SK-N-SH (cell line): ENCODE measurements at regions not wholly inside any gene's neighbourhood (a gene's known extent, or its start where the extent isn't known, plus 50 kb on each side); places are given as distances from the start of the nearest gene placed in this dataset.

Experiments
- CTCF ChIA-PET: fragments of 300-600, 350-600 bp; formaldehyde crosslinking; extraction: SDS; loops from one replicate; lab custom pipeline; 2021; lab: Yijun Ruan, JAX
- POLR2A ChIA-PET: fragments of 350-600 bp; sonication (Branson Sonifier 250); formaldehyde crosslinking; extraction: SDS; loops from one replicate; lab custom pipeline; 2020; ENCODE audit warnings: antibody characterized with exemption, inconsistent platforms; lab: Yijun Ruan, JAX
- DNase-seq: peaks from one replicate; pipeline ENCODE4 v3.0.0; 2012
- H2AFZ ChIP-seq: fragments of 200-600 bp; sonication (generic); 2 replicates; pipeline ENCODE4 v1.8.1; 2016; ENCODE audit warnings: antibody characterized with exemption, mild to moderate bottlenecking, low read depth
- H3F3A ChIP-seq: fragments of 200-600 bp; sonication (generic); replicated peaks from 2 replicates; pipeline ENCODE3; 2016; ENCODE audit warnings: antibody characterized with exemption, mild to moderate bottlenecking; ENCODE audit not compliant: insufficient read depth
- H3K27ac ChIP-seq, 2 experiments: fragments of 200-500 bp in 1 of 2; fragments of 200-600 bp in 1 of 2; sonication (Bioruptor generic) in 1 of 2; sonication (generic), shearing (Covaris generic) in 1 of 2; 2 replicates each; pipeline versions ENCODE4 v1.5.1 to v1.6.1; 2014 to 2016; ENCODE audit warnings: low read depth in 2 of 2, inconsistent platforms in 1 of 2, low read length in 1 of 2, mild to moderate bottlenecking in 1 of 2, mixed read lengths in 1 of 2
- H3K27me3 ChIP-seq: fragments of 200-600 bp; sonication (generic), shearing (Covaris generic); 2 replicates; pipeline ENCODE4 v1.6.1; 2016; ENCODE audit warnings: mixed run types; ENCODE audit not compliant: insufficient read depth
- H3K36me3 ChIP-seq, 2 experiments: fragments of 200-500 bp in 1 of 2; fragments of 200-600 bp in 1 of 2; sonication (Bioruptor generic) in 1 of 2; sonication (generic) in 1 of 2; replicated peaks in 1 of 2; 2 replicates each; pipeline versions ENCODE3 to v1.5.1; 2014 to 2016; ENCODE audit warnings: low read length in 1 of 2, mild to moderate bottlenecking in 1 of 2; ENCODE audit not compliant: insufficient read depth in 2 of 2, control insufficient read depth in 1 of 2
- H3K4me1 ChIP-seq, 2 experiments: fragments of 200-500 bp in 1 of 2; fragments of 200-600 bp in 1 of 2; sonication (Bioruptor generic) in 1 of 2; sonication (generic), shearing (Covaris generic) in 1 of 2; 2 replicates each; pipeline versions ENCODE4 v1.5.1 to v1.6.1; 2014 to 2016; ENCODE audit warnings: low read depth in 1 of 2, low read length in 1 of 2, mixed run types in 1 of 2; ENCODE audit not compliant: insufficient read depth in 2 of 2, control insufficient read depth in 1 of 2
- H3K4me2 ChIP-seq: fragments of 200-600 bp; sonication (generic), shearing (Covaris generic); 2 replicates; pipeline ENCODE4 v1.6.1; 2017; ENCODE audit warnings: mixed run types
- H3K4me3 ChIP-seq, 2 experiments: fragments of 200-500 bp in 1 of 2; fragments of 200-600 bp in 1 of 2; sonication (Bioruptor generic) in 1 of 2; sonication (generic), shearing (Covaris generic) in 1 of 2; 2 replicates each; pipeline versions ENCODE4 v1.5.1 to v1.8.1; 2014 to 2016; ENCODE audit warnings: low read depth in 2 of 2, inconsistent platforms in 1 of 2, low read length in 1 of 2, mild to moderate bottlenecking in 1 of 2, mixed read lengths in 1 of 2, moderate library complexity in 1 of 2
- H3K79me2 ChIP-seq: fragments of 200-600 bp; sonication (generic); 2 replicates; pipeline ENCODE4 v1.8.1; 2017; ENCODE audit warnings: mild to moderate bottlenecking; ENCODE audit not compliant: insufficient read depth
- H3K9ac ChIP-seq: fragments of 200-600 bp; sonication (generic); 2 replicates; pipeline ENCODE4 v1.6.1; 2017; ENCODE audit warnings: mixed run types
- H3K9me2 ChIP-seq: fragments of 200-600 bp; sonication (generic); 2 replicates; pipeline ENCODE4 v1.6.1; 2017; ENCODE audit warnings: mixed run types
- H3K9me3 ChIP-seq: fragments of 200-600 bp; sonication (generic); 2 replicates; pipeline ENCODE4 v1.6.1; 2017; ENCODE audit warnings: mixed run types, mild to moderate bottlenecking, moderate library complexity
- H4K20me1 ChIP-seq: fragments of 200-600 bp; sonication (generic); 2 replicates; pipeline ENCODE4 v1.6.1; 2017; ENCODE audit warnings: mild to moderate bottlenecking, mixed run types; ENCODE audit not compliant: insufficient read depth
- CHD2 ChIP-seq: fragments of 150-350 bp; IDR thresholded peaks from 2 replicates; pipeline ENCODE4 v1.6.1; 2018; ENCODE audit warnings: low read length; ENCODE audit not compliant: partially characterized antibody
- CTCF ChIP-seq: fragments of 200-600 bp; sonication (generic); IDR thresholded peaks from 2 replicates; pipeline ENCODE4 v1.6.1; 2017; ENCODE audit warnings: antibody characterized with exemption, mild to moderate bottlenecking, moderate library complexity
- ELF1 ChIP-seq: IDR thresholded peaks from 2 replicates; pipeline ENCODE4 v1.4.0; 2012
- EZH2phosphoT487 ChIP-seq: fragments of 200-600 bp; sonication (generic); IDR thresholded peaks from 2 replicates; pipeline ENCODE4 v1.6.1; 2017; ENCODE audit warnings: low read depth, mixed run types, mild to moderate bottlenecking, antibody characterized with exemption, moderate library complexity, borderline replicate concordance
- FOSL2 ChIP-seq: IDR thresholded peaks from 2 replicates; pipeline ENCODE4 v1.4.0; 2012; ENCODE audit warnings: low read depth, mild to moderate bottlenecking, moderate library complexity, borderline replicate concordance
- FOXM1 ChIP-seq: IDR thresholded peaks from 2 replicates; pipeline ENCODE4 v1.4.0; 2012; ENCODE audit warnings: low read depth, mild to moderate bottlenecking
- GABPA ChIP-seq: IDR thresholded peaks from 2 replicates; pipeline ENCODE4 v1.4.0; 2012; ENCODE audit warnings: low read depth, mild to moderate bottlenecking
- IRF3 ChIP-seq: fragments of 150-350 bp; IDR thresholded peaks from 2 replicates; pipeline ENCODE4 v1.6.1; 2016; ENCODE audit warnings: mild to moderate bottlenecking, low read depth, low read length
- JUND ChIP-seq: IDR thresholded peaks from 2 replicates; pipeline ENCODE4 v1.4.0; 2012
- MXI1 ChIP-seq: IDR thresholded peaks from 2 replicates; pipeline ENCODE4 v1.6.1; 2012; ENCODE audit warnings: mild to moderate bottlenecking, low read depth, low read length, improper control_type of control experiment
- PBX3 ChIP-seq: IDR thresholded peaks from 2 replicates; pipeline ENCODE4; 2012
- RAD21 ChIP-seq: IDR thresholded peaks from 2 replicates; pipeline ENCODE4 v1.6.1; 2012; ENCODE audit warnings: mild to moderate bottlenecking, low read length
- RCOR1 ChIP-seq: fragments of 150-350 bp; IDR thresholded peaks from 2 replicates; pipeline ENCODE4 v1.6.1; 2017; ENCODE audit warnings: antibody characterized with exemption, low read length
- RFX5 ChIP-seq: IDR thresholded peaks from 2 replicates; pipeline ENCODE4 v1.6.1; 2012; ENCODE audit warnings: mild to moderate bottlenecking, improper control_type of control experiment, low read length
- RXRA ChIP-seq: IDR thresholded peaks from 2 replicates; pipeline ENCODE4 v1.4.0; 2012; ENCODE audit warnings: low read depth, mild to moderate bottlenecking, borderline replicate concordance
- SIN3A ChIP-seq: IDR thresholded peaks from 2 replicates; pipeline ENCODE4 v1.6.1; 2012; ENCODE audit warnings: low read depth, mild to moderate bottlenecking, low read length, moderate library complexity, borderline replicate concordance
- TCF12 ChIP-seq: IDR thresholded peaks from 2 replicates; pipeline ENCODE4 v1.4.0; 2012
- ZBTB33 ChIP-seq: IDR thresholded peaks from 2 replicates; pipeline ENCODE4 v1.4.0; 2012; ENCODE audit warnings: low read depth, borderline replicate concordance
- WGBS: methylation state at CpG from one replicate; pipeline ENCODE4 v1.1.6; 2017; ENCODE audit warnings: low lambda C conversion rate; 5-methylcytosine and 5-hydroxymethylcytosine counted together
- TF ChIP-seq, protein P1 (sequence below): IDR thresholded peaks from 2 replicates; pipeline ENCODE4 v1.4.0; 2012; ENCODE audit warnings: low read depth, borderline replicate concordance
- TF ChIP-seq, protein P2 (sequence below): IDR thresholded peaks from 2 replicates; pipeline ENCODE4 v1.4.0; 2012; ENCODE audit warnings: low read depth

- no peaks in the 10 kb centered on the region for H3F3A ChIP-seq
- no peak overlapping the region for H2AFZ ChIP-seq
- no peaks in the 10 kb centered on the region for H3K9me2 ChIP-seq
- 55% methylated on average over 4 of the region's 4 CpGs for WGBS
- no peak overlapping the region for H3K4me2 ChIP-seq
- H3K36me3 ChIP-seq: no peaks in the 10 kb centered on the region
- ChIA-PET CTCF (interaction anchor here (1.0 kb wide), 1 partner anchor 18 kb away, joined by 5 read pairs; no protein-coding TSS in a partner anchor), POLR2A (no interaction called here)
- TF ChIP-seq RCOR1 (no peak), ZBTB33 (no peak), CTCF (no peak), RAD21 (no peak), JUND (no peak), CHD2 (no peak), RFX5 (no peak), TCF12 (no peak), ELF1 (no peak), IRF3 (no peak), RXRA (no peak), FOXM1 (no peak), EZH2phosphoT487 (no peak), FOSL2 (no peak), SIN3A (no peak), PBX3 (no peak), MXI1 (no peak), GABPA (no peak)
- TF ChIP-seq, protein P1, sequence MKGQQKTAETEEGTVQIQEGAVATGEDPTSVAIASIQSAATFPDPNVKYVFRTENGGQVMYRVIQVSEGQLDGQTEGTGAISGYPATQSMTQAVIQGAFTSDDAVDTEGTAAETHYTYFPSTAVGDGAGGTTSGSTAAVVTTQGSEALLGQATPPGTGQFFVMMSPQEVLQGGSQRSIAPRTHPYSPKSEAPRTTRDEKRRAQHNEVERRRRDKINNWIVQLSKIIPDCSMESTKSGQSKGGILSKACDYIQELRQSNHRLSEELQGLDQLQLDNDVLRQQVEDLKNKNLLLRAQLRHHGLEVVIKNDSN: no peak
- TF ChIP-seq, protein P2, sequence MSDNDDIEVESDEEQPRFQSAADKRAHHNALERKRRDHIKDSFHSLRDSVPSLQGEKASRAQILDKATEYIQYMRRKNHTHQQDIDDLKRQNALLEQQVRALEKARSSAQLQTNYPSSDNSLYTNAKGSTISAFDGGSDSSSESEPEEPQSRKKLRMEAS: no peak
- H3K9me3 ChIP-seq: no peaks in the 10 kb centered on the region
- H3K79me2 ChIP-seq: no peaks in the 10 kb centered on the region
- no peaks in the 10 kb centered on the region for H4K20me1 ChIP-seq
- peaks cover 0 to 16% of the 10 kb centered on the region in 2 experiments; a peak in 1 of 4 replicates for H3K4me1 ChIP-seq
- H3K27me3 ChIP-seq: no peaks in the 10 kb centered on the region
- no peak overlapping the region for H3K9ac ChIP-seq
- DNase-seq: no peak
- no peak overlapping the region for H3K27ac ChIP-seq
- H3K4me3 ChIP-seq: no peak overlapping the region
These were observed 199.9 kb downstream of the VGLL3 start for GRCh38 chr3:86790884-86791549.
